A549 (cell line): ENCODE measurements at regions not wholly inside any gene's neighbourhood (a gene's known extent, or its start where the extent isn't known, plus 50 kb on each side); places are given as distances from the start of the nearest gene placed in this dataset.

Source experiments
- ATAC-seq, 2 experiments: fragments of 200-7000 bp in 1 of 2; fragments of >200 bp in 1 of 2; cut with Nextera tagmentation in 1 of 2; cut with Tn5 transposase in 1 of 2; 3 replicates each; pipeline versions ENCODE4 v1.8.0 to v1.9.1; 2018 to 2020; ENCODE audit warnings: mild to moderate bottlenecking in 1 of 2, moderate library complexity in 1 of 2
- CTCF ChIA-PET: fragments of 300-600 bp; sonication (Branson Sonifier 250); formaldehyde crosslinking; extraction: SDS; loops from one replicate; lab custom pipeline; 2021; ENCODE audit warnings: antibody characterized with exemption, inconsistent platforms; lab: Yijun Ruan, JAX
- POLR2A ChIA-PET: fragments of 350-600 bp; formaldehyde crosslinking; extraction: SDS; loops from one replicate; lab custom pipeline; 2021; ENCODE audit warnings: antibody characterized with exemption, inconsistent platforms; lab: Yijun Ruan, JAX
- DNase-seq, 2 experiments: peaks; one replicate each; pipeline versions ENCODE4 v3.0.0 to v3.0.0-alpha.2; 2011 to 2016; ENCODE audit warnings: low read depth in 1 of 2, low spot score in 1 of 2
- FAIRE-seq: peaks from 2 replicates; lab custom pipeline; 2011; peaks lifted over from hg19 to GRCh38; lab: Jason Lieb, UNC
- H3K27ac ChIP-seq, 2 experiments: fragments of >200 bp; sonication (Bioruptor Twin); formaldehyde crosslinking; 3 replicates each; pipeline ENCODE4 v1.5.1; 2016 to 2017
- H3K4me1 ChIP-seq: fragments of >200 bp; sonication (Bioruptor Twin); formaldehyde crosslinking; 3 replicates; pipeline ENCODE4 v1.6.1; 2016
- H3K4me2 ChIP-seq: fragments of >200 bp; sonication (Bioruptor Twin); formaldehyde crosslinking; 3 replicates; pipeline ENCODE4 v1.6.1; 2016
- H3K4me3 ChIP-seq: fragments of >200 bp; sonication (Bioruptor Twin); formaldehyde crosslinking; 3 replicates; pipeline ENCODE4 v1.5.1; 2016
- H3K9me3 ChIP-seq: fragments of >200 bp; sonication (Bioruptor Twin); formaldehyde crosslinking; 3 replicates; pipeline ENCODE4 v1.6.1; 2016
- CBX2 ChIP-seq: fragments of 200-600 bp; sonication (generic); IDR thresholded peaks from 2 replicates; pipeline ENCODE4 v1.6.1; 2016; ENCODE audit warnings: low read depth, mild to moderate bottlenecking, borderline replicate concordance
- CHD2 ChIP-seq: fragments of 150-350 bp; IDR thresholded peaks from 2 replicates; pipeline ENCODE4 v1.6.1; 2014; ENCODE audit warnings: low read length; ENCODE audit not compliant: partially characterized antibody
- CHD4 ChIP-seq: fragments of 200-600 bp; sonication (generic); IDR thresholded peaks from 2 replicates; pipeline ENCODE4 v1.6.1; 2016; ENCODE audit warnings: antibody characterized with exemption, mild to moderate bottlenecking, borderline replicate concordance
- EHMT2 ChIP-seq: fragments of 200-600 bp; sonication (generic); IDR thresholded peaks from 2 replicates; pipeline ENCODE4 v1.6.1; 2016; ENCODE audit warnings: antibody characterized with exemption, low read depth, mild to moderate bottlenecking, moderate library complexity
- EP300 ChIP-seq, 2 experiments: fragments of >200 bp; sonication (Bioruptor Twin); formaldehyde crosslinking; IDR thresholded peaks; 2 replicates in 1 of 2; 3 replicates in 1 of 2; pipeline ENCODE4 v1.6.1; 2016 to 2017
- FOSB ChIP-seq: fragments of 250-450 bp; sonication (Bioruptor Pico); IDR thresholded peaks from 2 replicates; pipeline ENCODE4 v1.5.0; 2020; ENCODE audit warnings: mild to moderate bottlenecking, moderate library complexity
- FOSL2 ChIP-seq, 2 experiments: fragments of 450-650 bp in 1 of 2; fragments of >200 bp in 1 of 2; sonication (Bioruptor Twin) in 1 of 2; formaldehyde crosslinking; IDR thresholded peaks; 2 replicates each; pipeline versions ENCODE4 v1.5.0 to v1.6.1; 2016 to 2020; ENCODE audit warnings: mild to moderate bottlenecking in 1 of 2, moderate library complexity in 1 of 2
- FOXS1 ChIP-seq: fragments of 250-450 bp; sonication (Bioruptor Pico); IDR thresholded peaks from 2 replicates; pipeline ENCODE4 v1.5.0; 2020; ENCODE audit warnings: mild to moderate bottlenecking, moderate library complexity
- HOXB13 ChIP-seq: fragments of 250-450 bp; sonication (Bioruptor Pico); IDR thresholded peaks from 2 replicates; pipeline ENCODE4 v1.5.0; 2020; ENCODE audit warnings: low read depth, mild to moderate bottlenecking, moderate library complexity
- JUNB ChIP-seq: fragments of >200 bp; sonication (Bioruptor Twin); formaldehyde crosslinking; IDR thresholded peaks from 2 replicates; pipeline ENCODE4 v1.6.1; 2016
- KDM1A ChIP-seq: fragments of 200-600 bp; sonication (generic); IDR thresholded peaks from 2 replicates; pipeline ENCODE4 v1.6.1; 2016; ENCODE audit warnings: low read depth, mild to moderate bottlenecking
- KDM5A ChIP-seq: fragments of 200-600 bp; sonication (generic); IDR thresholded peaks from 2 replicates; pipeline ENCODE4 v1.6.1; 2016; ENCODE audit warnings: antibody characterized with exemption, mild to moderate bottlenecking
- MAFK ChIP-seq: fragments of 450-650 bp; IDR thresholded peaks from 2 replicates; pipeline ENCODE4 v1.6.1; 2014; ENCODE audit not compliant: partially characterized antibody
- MAZ ChIP-seq: fragments of 150-350 bp; IDR thresholded peaks from 2 replicates; pipeline ENCODE4 v1.6.1; 2014; ENCODE audit warnings: antibody characterized with exemption, low read depth, low read length, borderline replicate concordance
- NR3C1 ChIP-seq: fragments of >200 bp; sonication (Bioruptor Twin); formaldehyde crosslinking; IDR thresholded peaks from 3 replicates; pipeline ENCODE4 v1.6.1; 2017
- PHF8 ChIP-seq: fragments of 200-600 bp; sonication (generic); IDR thresholded peaks from 2 replicates; pipeline ENCODE4 v1.6.1; 2016; ENCODE audit warnings: low read depth, mild to moderate bottlenecking, antibody characterized with exemption, moderate library complexity, borderline replicate concordance
- RAD21 ChIP-seq, 2 experiments: fragments of >200 bp in 1 of 2; sonication (Bioruptor Twin) in 1 of 2; formaldehyde crosslinking in 1 of 2; IDR thresholded peaks in 1 of 2; conservative IDR thresholded peaks in 1 of 2; 2 replicates in 1 of 2; 3 replicates in 1 of 2; pipeline ENCODE4 v1.6.1; 2012 to 2018; ENCODE audit warnings: inconsistent platforms in 1 of 2
- RARB ChIP-seq: fragments of 250-450 bp; sonication (Bioruptor Pico); IDR thresholded peaks from 2 replicates; pipeline ENCODE4 v1.8.0; 2021; ENCODE audit warnings: mild to moderate bottlenecking, moderate library complexity
- RCOR1 ChIP-seq: fragments of 150-350 bp; IDR thresholded peaks from 2 replicates; pipeline ENCODE4 v1.6.1; 2014; ENCODE audit warnings: antibody characterized with exemption, low read length, low read depth
- RFX5 ChIP-seq: fragments of 450-650 bp; IDR thresholded peaks from 2 replicates; pipeline ENCODE4 v1.7.1; 2014; ENCODE audit warnings: antibody characterized with exemption, mild to moderate bottlenecking, moderate library complexity
- RNF2 ChIP-seq: fragments of 200-600 bp; sonication (generic); IDR thresholded peaks from 2 replicates; pipeline ENCODE4 v1.6.1; 2016; ENCODE audit warnings: low read depth, mild to moderate bottlenecking, antibody characterized with exemption, moderate library complexity, borderline replicate concordance
- SREBF2 ChIP-seq: fragments of 450-650 bp; IDR thresholded peaks from 2 replicates; pipeline ENCODE4 v1.6.1; 2014; ENCODE audit warnings: mild to moderate bottlenecking, moderate library complexity
- TP53 ChIP-seq: fragments of 250-450 bp; sonication (Bioruptor Pico); IDR thresholded peaks from 2 replicates; pipeline ENCODE4 v1.5.0; 2021; ENCODE audit warnings: mild to moderate bottlenecking, moderate library complexity
- ZFP36 ChIP-seq: fragments of 450-650 bp; IDR thresholded peaks from 2 replicates; pipeline ENCODE4 v1.6.1; 2014; ENCODE audit warnings: borderline replicate concordance; ENCODE audit not compliant: partially characterized antibody
- ZNF302 ChIP-seq: fragments of 250-450 bp; sonication (Bioruptor Pico); IDR thresholded peaks from 2 replicates; pipeline ENCODE4 v1.9.0; 2021; ENCODE audit warnings: inconsistent platforms, mild to moderate bottlenecking, moderate library complexity
- ZSCAN20 ChIP-seq: fragments of 250-450 bp; sonication (Bioruptor Pico); IDR thresholded peaks from 2 replicates; pipeline ENCODE4 v1.8.0; 2022; ENCODE audit warnings: mild to moderate bottlenecking, moderate library complexity
- WGBS: methylation state at CpG from one replicate; pipeline ENCODE4 v1.1.6; 2017; ENCODE audit errors: missing lambda C conversion rate; 5-methylcytosine and 5-hydroxymethylcytosine counted together
- TF ChIP-seq, protein P1 (sequence below): fragments of 150-350 bp; IDR thresholded peaks from 2 replicates; pipeline ENCODE4 v1.6.1; 2014; ENCODE audit warnings: low read depth, mild to moderate bottlenecking, low read length
- TF ChIP-seq, protein P2 (sequence below): fragments of 250-450 bp; sonication (Bioruptor Pico); IDR thresholded peaks from 2 replicates; pipeline ENCODE4 v1.5.0; 2021; ENCODE audit warnings: mild to moderate bottlenecking, moderate library complexity, borderline replicate concordance
- TF ChIP-seq, protein P3 (sequence below): fragments of 450-650 bp; IDR thresholded peaks from 2 replicates; pipeline ENCODE4 v1.6.1; 2014; ENCODE audit warnings: antibody characterized with exemption
- TF ChIP-seq, protein P4 (sequence below): fragments of 250-450 bp; sonication (Bioruptor Pico); IDR thresholded peaks from 2 replicates; pipeline ENCODE4 v1.5.0; 2020; ENCODE audit warnings: low read depth, mild to moderate bottlenecking, moderate library complexity

DNA sequence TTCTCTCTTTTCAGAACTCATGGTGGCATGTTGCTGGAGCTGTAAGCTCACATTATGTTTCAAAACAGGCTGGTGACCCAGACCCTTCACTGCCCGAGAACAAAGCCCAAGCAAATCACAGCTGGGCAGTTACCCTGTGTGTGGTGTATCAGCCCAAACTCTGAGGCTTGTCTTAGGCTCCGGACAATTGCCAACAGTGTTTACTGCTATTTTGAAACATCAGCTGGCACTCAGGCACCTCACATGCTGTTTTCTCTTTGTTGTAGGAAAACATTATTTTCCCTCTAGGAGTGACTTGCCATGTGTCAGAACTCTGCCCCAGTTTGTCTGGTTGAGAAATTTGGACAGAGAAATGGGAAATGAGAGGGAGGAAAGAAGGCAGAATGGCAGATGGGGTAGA, 237.6 kb upstream of the APCDD1 start (continued):
- TF ChIP-seq MAZ (no peak), EP300 (IDR thresholded peaks at IDR 0.05) (no peak), CHD2 (no peak), ZFP36 (no peak), RARB (no peak)

DNA sequence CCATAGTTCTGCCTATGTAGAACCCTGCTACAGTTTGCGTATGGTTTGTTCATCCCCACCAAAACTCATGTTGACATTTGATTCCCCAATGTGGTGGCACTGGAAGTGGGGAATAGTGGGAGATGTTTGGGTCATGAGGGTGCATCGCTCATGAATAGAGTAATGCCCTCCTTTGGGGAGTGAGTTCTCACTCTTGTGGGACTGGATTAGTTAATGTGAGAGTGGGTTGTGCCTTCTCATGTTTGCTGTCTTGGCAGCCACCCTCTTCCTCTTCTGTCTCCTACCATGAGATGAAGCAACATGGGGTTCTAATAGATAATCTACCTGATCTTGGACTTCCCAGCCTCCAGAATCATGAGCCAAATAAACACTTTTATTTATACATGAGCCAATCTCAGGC, 237.2 kb upstream of the APCDD1 start:
- 14% methylated on average over 2 of the region's 2 CpGs for WGBS
- Histone ChIP-seq H3K27ac (no peak overlapping the region), H3K9me3 (no peaks in the 10 kb centered on the region), H3K4me1 (peaks cover 9% of the 10 kb centered on the region; the same call in 1 of the 3 replicates), H3K4me2 (no peak overlapping the region), H3K4me3 (no peak overlapping the region)
- CTCF ChIA-PET = no interaction called here
- POLR2A ChIA-PET = no interaction called here
- ATAC-seq = no peak
- TF ChIP-seq, protein P1, sequence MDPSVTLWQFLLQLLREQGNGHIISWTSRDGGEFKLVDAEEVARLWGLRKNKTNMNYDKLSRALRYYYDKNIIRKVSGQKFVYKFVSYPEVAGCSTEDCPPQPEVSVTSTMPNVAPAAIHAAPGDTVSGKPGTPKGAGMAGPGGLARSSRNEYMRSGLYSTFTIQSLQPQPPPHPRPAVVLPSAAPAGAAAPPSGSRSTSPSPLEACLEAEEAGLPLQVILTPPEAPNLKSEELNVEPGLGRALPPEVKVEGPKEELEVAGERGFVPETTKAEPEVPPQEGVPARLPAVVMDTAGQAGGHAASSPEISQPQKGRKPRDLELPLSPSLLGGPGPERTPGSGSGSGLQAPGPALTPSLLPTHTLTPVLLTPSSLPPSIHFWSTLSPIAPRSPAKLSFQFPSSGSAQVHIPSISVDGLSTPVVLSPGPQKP = no peak
- TF ChIP-seq TP53 (CRISPR knock-in tag) (no peak), CHD4 (no peak), NR3C1 (no peak), MAFK (no peak), ZFP36 (no peak), ZSCAN20 (CRISPR knock-in tag) (no peak), RAD21 (conservative IDR thresholded peaks at IDR 0.05 in 1 of 2, IDR thresholded peaks at IDR 0.05 in 1 of 2) (no peak), FOXS1 (CRISPR knock-in tag) (no peak), MAZ (no peak), JUNB (no peak), RCOR1 (no peak), HOXB13 (CRISPR knock-in tag) (no peak)
- no peak for FAIRE-seq
- DNase-seq = no peak

DNA sequence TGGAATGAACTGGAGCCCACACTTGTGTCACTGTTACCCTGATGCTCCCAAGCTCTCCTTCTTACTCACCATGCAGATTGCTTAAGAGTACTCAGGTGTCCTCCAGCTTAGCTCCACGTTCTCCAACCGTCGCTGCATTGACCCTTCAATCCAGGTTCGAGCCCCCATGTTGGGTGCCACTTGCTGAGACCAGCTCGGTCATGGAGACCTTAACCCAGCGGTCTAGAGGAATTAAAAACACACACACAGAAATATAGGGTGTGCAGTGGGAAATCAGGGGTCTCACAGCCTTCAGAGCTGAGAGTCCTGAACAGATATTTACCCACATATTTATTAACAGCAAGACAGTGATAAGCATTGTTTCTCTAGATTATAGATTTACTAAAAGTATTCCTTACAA, 229.1 kb upstream of the APCDD1 start:
- 44% methylated on average over 5 of the region's 6 CpGs for WGBS
- no peak overlapping the region for H3K4me2 ChIP-seq
- 0 out of 3 replicates have a peak, but pooled peaks cover 2% of the 10 kb centered on the region for H3K9me3 ChIP-seq
- DNase-seq (no peak), ATAC-seq (no peak), FAIRE-seq (no peak)
- H3K4me3 ChIP-seq = no peak overlapping the region
- ChIA-PET CTCF (no interaction called here), POLR2A (no interaction called here)
- no peak overlapping the region for H3K27ac ChIP-seq
- TF ChIP-seq RFX5 (no peak), RARB (no peak), SREBF2 (no peak), ZNF302 (CRISPR knock-in tag) (no peak)
- no peaks in the 10 kb centered on the region for H3K4me1 ChIP-seq

DNA sequence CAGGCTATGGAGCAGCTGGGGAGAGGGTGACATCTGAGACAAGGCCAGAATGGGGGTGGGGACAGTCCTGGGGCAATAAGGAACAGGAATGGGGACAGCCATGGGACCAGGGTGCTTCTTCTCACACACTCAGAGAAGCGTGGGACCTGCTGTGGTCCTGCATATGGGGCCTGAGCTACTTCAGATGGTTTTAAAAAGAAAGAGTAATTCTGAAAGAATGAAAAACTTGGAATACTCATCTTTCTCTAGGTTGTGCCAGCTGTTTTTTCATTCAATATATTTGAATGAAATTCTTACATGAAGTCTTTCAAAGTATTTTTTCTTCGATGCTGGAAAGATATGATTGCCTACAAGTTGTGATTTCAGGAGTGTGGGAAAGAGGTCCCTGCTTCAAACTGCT, 227.5 kb upstream of the APCDD1 start:
- no peaks in the 10 kb centered on the region for H3K4me1 ChIP-seq
- POLR2A ChIA-PET = no interaction called here
- no peak overlapping the region for H3K4me3 ChIP-seq
- ATAC-seq (no peak), FAIRE-seq (no peak), DNase-seq (no peak)
- no peak overlapping the region for H3K4me2 ChIP-seq
- H3K27ac ChIP-seq = no peak overlapping the region
- H3K9me3 ChIP-seq = 0 out of 3 replicates have a peak, but pooled peaks cover 2% of the 10 kb centered on the region
- 38% methylated on average over 2 of the region's 2 CpGs for WGBS
- CTCF ChIA-PET = no interaction called here
- no peak for TF ChIP-seq KDM1A
- TF ChIP-seq RNF2 = no peak
- no peak for TF ChIP-seq KDM5A
- no peak for TF ChIP-seq RARB
- TF ChIP-seq FOSB (CRISPR knock-in tag) = no peak
- TF ChIP-seq, protein P2, sequence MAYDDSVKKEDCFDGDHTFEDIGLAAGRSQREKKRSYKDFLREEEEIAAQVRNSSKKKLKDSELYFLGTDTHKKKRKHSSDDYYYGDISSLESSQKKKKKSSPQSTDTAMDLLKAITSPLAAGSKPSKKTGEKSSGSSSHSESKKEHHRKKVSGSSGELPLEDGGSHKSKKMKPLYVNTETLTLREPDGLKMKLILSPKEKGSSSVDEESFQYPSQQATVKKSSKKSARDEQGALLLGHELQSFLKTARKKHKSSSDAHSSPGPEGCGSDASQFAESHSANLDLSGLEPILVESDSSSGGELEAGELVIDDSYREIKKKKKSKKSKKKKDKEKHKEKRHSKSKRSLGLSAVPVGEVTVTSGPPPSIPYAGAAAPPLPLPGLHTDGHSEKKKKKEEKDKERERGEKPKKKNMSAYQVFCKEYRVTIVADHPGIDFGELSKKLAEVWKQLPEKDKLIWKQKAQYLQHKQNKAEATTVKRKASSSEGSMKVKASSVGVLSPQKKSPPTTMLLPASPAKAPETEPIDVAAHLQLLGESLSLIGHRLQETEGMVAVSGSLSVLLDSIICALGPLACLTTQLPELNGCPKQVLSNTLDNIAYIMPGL (CRISPR knock-in tag) = no peak
- TF ChIP-seq PHF8 = no peak
- TF ChIP-seq, protein P3, sequence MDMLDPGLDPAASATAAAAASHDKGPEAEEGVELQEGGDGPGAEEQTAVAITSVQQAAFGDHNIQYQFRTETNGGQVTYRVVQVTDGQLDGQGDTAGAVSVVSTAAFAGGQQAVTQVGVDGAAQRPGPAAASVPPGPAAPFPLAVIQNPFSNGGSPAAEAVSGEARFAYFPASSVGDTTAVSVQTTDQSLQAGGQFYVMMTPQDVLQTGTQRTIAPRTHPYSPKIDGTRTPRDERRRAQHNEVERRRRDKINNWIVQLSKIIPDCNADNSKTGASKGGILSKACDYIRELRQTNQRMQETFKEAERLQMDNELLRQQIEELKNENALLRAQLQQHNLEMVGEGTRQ = no peak
- TF ChIP-seq EHMT2 = no peak
- no peak for TF ChIP-seq FOSL2 (IDR thresholded peaks at IDR 0.05)
- no peak for TF ChIP-seq FOSL2 (CRISPR knock-in tag; IDR thresholded peaks at IDR 0.05)
- no peak for TF ChIP-seq CBX2
- TF ChIP-seq, protein P4, sequence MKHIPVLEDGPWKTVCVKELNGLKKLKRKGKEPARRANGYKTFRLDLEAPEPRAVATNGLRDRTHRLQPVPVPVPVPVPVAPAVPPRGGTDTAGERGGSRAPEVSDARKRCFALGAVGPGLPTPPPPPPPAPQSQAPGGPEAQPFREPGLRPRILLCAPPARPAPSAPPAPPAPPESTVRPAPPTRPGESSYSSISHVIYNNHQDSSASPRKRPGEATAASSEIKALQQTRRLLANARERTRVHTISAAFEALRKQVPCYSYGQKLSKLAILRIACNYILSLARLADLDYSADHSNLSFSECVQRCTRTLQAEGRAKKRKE (CRISPR knock-in tag) = no peak
